Muscle layer of colon (tissue), 2 donors: ENCODE measurements at regions not wholly inside any gene's neighbourhood (a gene's known extent, or its start where the extent isn't known, plus 50 kb on each side); places are given as distances from the start of the nearest gene placed in this dataset.

ENCODE experiments used
- H3K27ac ChIP-seq: one replicate; pipeline ENCODE4 v1.7.0; 2013; ENCODE audit warnings: low read depth, mild to moderate bottlenecking, low read length, moderate library complexity
- H3K27me3 ChIP-seq, 2 donors: one replicate each; pipeline ENCODE4 v1.7.0; 2013; ENCODE audit warnings: low read length in 2 of 2, mild to moderate bottlenecking in 2 of 2; ENCODE audit not compliant: insufficient read depth in 2 of 2, control insufficient read depth in 1 of 2
- H3K36me3 ChIP-seq: one replicate; pipeline ENCODE4 v1.7.0; 2013; ENCODE audit warnings: mild to moderate bottlenecking, low read length; ENCODE audit not compliant: insufficient read depth
- H3K4me1 ChIP-seq: one replicate; pipeline ENCODE4 v1.7.0; 2013; ENCODE audit warnings: mild to moderate bottlenecking, low read length; ENCODE audit not compliant: insufficient read depth
- H3K4me3 ChIP-seq, 2 donors: one replicate each; pipeline ENCODE4 v1.7.0; 2013; ENCODE audit warnings: low read length in 2 of 2, low read depth in 1 of 2, mild to moderate bottlenecking in 1 of 2, moderate library complexity in 1 of 2
- H3K9ac ChIP-seq: one replicate; pipeline ENCODE4 v1.7.0; 2013; ENCODE audit warnings: low read length
- H3K9me3 ChIP-seq: one replicate; pipeline ENCODE4 v1.7.0; 2013; ENCODE audit warnings: mild to moderate bottlenecking, low read length
- donor health status: abdominal sarcoma.
- donor health status: Adenocarcinoma of cecum.

DNA sequence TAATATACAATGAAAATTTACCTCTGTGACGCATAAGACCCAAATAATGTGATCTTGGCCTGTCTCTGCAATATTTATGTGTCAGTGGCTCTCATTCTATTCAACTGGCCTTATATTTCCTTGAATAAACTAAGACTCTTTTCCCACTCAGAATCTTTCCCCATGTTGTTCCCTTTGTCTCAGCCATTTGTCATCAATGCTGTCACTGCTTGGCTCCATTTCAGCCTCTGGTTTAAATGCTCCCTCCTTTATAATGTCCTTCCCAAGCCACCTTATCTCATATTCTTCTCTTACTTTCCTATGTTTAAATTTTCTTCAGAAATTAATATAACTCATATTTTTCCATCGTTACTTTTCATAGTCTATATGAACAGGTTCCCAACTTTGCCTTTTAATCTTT is 158.3 kb upstream of the DTNA start:
- Histone ChIP-seq H3K9ac (no peak overlapping the region), H3K4me3 (no peak overlapping the region), H3K9me3 (no peaks in the 10 kb centered on the region), H3K4me1 (no peaks in the 10 kb centered on the region), H3K27ac (no peak overlapping the region), H3K36me3 (no peaks in the 10 kb centered on the region), H3K27me3 (no peaks in the 10 kb centered on the region)

DNA sequence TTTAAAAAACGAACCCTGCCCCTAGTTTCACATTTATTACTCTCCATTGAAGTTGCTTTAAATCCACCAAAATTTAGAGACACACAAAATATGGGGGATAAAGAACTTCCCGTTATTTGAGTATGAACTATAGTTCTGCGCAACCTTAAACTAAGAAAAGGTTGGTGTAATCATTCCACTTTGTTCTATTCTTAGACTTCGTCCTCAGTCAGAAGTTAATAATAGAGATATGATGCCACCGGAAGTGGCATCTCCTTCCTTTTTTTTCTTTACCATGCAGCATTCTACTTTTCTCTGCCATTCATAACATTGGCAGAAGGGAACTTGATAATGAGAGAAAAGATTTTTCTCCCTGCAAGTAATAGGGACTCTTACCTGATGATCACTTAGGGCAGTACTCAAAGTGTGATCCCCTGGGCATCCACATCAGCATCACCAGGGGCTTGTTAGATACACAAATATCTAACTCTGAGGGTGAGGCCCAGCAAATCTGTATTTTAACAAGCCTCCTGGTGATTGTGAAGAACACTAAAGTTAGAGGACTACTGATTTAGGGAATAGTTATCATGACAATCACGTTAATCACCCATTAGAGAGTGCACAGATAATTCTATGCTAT is 147.7 kb upstream of the DTNA start:
- H3K27ac ChIP-seq, result no peak overlapping the region
- no peaks in the 10 kb centered on the region for H3K9me3 ChIP-seq
- H3K4me3 ChIP-seq, result no peak overlapping the region
- H3K9ac ChIP-seq, result no peak overlapping the region
- no peaks in the 10 kb centered on the region for H3K36me3 ChIP-seq
- no peaks in the 10 kb centered on the region for H3K4me1 ChIP-seq
- H3K27me3 ChIP-seq, result no peaks in the 10 kb centered on the region

GRCh38 chr18:34567857-34568256 is 142.2 kb upstream of the DTNA start:
- Histone ChIP-seq H3K4me1 (no peaks in the 10 kb centered on the region), H3K36me3 (no peaks in the 10 kb centered on the region), H3K27me3 (no peaks in the 10 kb centered on the region), H3K27ac (no peak overlapping the region), H3K9ac (no peak overlapping the region), H3K4me3 (no peak overlapping the region), H3K9me3 (no peaks in the 10 kb centered on the region)

- Histone ChIP-seq H3K9ac (no peak overlapping the region), H3K4me3 (no peak overlapping the region), H3K9me3 (no peaks in the 10 kb centered on the region), H3K27ac (no peak overlapping the region), H3K27me3 (no peaks in the 10 kb centered on the region), H3K4me1 (no peaks in the 10 kb centered on the region), H3K36me3 (no peaks in the 10 kb centered on the region)
Observed at GRCh38 chr18:34576622-34577021, 133.5 kb upstream of the DTNA start.

DNA sequence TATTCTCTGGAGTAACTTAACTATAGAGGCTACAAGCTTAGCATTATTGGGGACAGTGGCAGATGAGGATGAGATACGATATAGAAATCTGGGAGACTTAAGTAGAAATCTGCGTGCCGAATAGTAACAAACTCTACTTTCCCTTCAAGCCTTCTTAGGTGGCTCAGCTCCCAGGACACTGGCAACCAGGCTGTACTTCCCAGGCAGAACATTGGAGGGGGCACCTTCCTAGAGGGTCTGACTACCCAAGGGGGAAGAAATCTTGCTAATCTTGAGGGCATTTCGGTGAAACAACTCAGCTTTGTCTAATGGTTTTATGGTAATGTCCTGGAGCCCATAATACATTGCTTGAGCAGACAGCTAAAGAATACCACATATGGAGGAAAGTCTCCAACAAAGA is 126.2 kb upstream of the DTNA start:
- Histone ChIP-seq H3K9me3 (no peaks in the 10 kb centered on the region), H3K36me3 (no peaks in the 10 kb centered on the region), H3K27ac (no peak overlapping the region), H3K9ac (no peak overlapping the region), H3K4me1 (no peaks in the 10 kb centered on the region), H3K27me3 (no peaks in the 10 kb centered on the region), H3K4me3 (no peak overlapping the region)

GRCh38 chr18:34590503-34590902 is 119.6 kb upstream of the DTNA start:
- no peak overlapping the region for H3K27ac ChIP-seq
- no peak overlapping the region for H3K9ac ChIP-seq
- no peaks in the 10 kb centered on the region for H3K9me3 ChIP-seq
- no peaks in the 10 kb centered on the region for H3K27me3 ChIP-seq
- no peaks in the 10 kb centered on the region for H3K36me3 ChIP-seq
- peaks cover 8% of the 10 kb centered on the region for H3K4me1 ChIP-seq
- H3K4me3 ChIP-seq, result no peak overlapping the region

- Histone ChIP-seq H3K27me3 (no peaks in the 10 kb centered on the region), H3K4me3 (no peak overlapping the region), H3K36me3 (no peaks in the 10 kb centered on the region), H3K4me1 (peaks cover 16% of the 10 kb centered on the region), H3K27ac (no peak overlapping the region), H3K9ac (no peak overlapping the region), H3K9me3 (no peaks in the 10 kb centered on the region)
Observed at GRCh38 chr18:34591920-34592444, 118.1 kb upstream of the DTNA start.

GRCh38 chr18:34592481-34592880 is 117.6 kb upstream of the DTNA start:
- Histone ChIP-seq H3K27ac (peak overlapping the region; percentile 45), H3K27me3 (no peaks in the 10 kb centered on the region), H3K9me3 (no peaks in the 10 kb centered on the region), H3K4me1 (peaks cover 21% of the 10 kb centered on the region), H3K36me3 (peaks cover 5% of the 10 kb centered on the region), H3K4me3 (peak overlapping the region in 1 of 2 donors; percentile 50), H3K9ac (peak overlapping the region; percentile 22)

- H3K9ac ChIP-seq, result peak overlapping the region; percentile 22
- H3K4me3 ChIP-seq, result peak overlapping the region; percentile 3 to 50
Observed at GRCh38 chr18:34592961-34593382, 117.1 kb upstream of the DTNA start.

GRCh38 chr18:34594266-34594665 is 115.8 kb upstream of the DTNA start:
- Histone ChIP-seq H3K36me3 (peaks cover 6% of the 10 kb centered on the region), H3K4me1 (peaks cover 24% of the 10 kb centered on the region), H3K27ac (peak overlapping the region; percentile 45), H3K27me3 (no peaks in the 10 kb centered on the region), H3K9ac (peak overlapping the region; percentile 22), H3K9me3 (no peaks in the 10 kb centered on the region), H3K4me3 (peak overlapping the region in 1 of 2 donors; percentile 50)

More at GRCh38 chr18:34592961-34593382, 117.1 kb upstream of the DTNA start:
- Histone ChIP-seq H3K4me1 (peaks cover 24% of the 10 kb centered on the region), H3K9me3 (no peaks in the 10 kb centered on the region), H3K36me3 (peaks cover 6% of the 10 kb centered on the region), H3K27ac (peak overlapping the region; percentile 45), H3K27me3 (no peaks in the 10 kb centered on the region)

GRCh38 chr18:34595690-34596089 is 114.4 kb upstream of the DTNA start:
- Histone ChIP-seq H3K27me3 (no peaks in the 10 kb centered on the region), H3K27ac (peak overlapping the region; percentile 18), H3K9me3 (no peaks in the 10 kb centered on the region), H3K4me3 (no peak overlapping the region), H3K4me1 (peaks cover 24% of the 10 kb centered on the region), H3K9ac (no peak overlapping the region), H3K36me3 (peaks cover 6% of the 10 kb centered on the region)

DNA sequence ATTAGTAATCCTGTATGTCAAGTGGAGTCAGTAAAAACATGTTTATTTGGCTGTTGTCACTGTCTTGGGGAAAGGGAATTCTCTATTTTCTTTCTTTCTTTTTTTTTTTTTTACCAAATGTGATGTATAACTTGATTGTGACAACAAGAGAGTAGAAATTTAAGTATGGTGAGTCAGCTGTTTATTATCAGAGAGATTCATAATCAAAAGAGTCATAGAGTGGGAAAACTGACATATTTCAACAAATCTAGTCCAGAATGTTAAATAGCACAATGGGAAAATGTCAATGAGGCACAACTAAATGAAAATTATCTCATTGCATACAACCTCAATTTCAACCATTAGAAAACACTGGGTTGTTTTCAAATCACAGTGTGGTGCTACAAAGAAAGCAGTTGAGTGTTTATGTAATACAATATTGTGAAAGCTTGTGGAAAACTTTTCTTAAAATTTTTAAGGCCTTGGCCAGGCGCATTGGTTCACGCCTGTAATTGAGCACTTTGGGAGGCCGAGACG is 111.9 kb upstream of the DTNA start:
- no peaks in the 10 kb centered on the region for H3K9me3 ChIP-seq
- H3K4me3 ChIP-seq, result no peak overlapping the region
- no peak overlapping the region for H3K27ac ChIP-seq
- H3K4me1 ChIP-seq, result peaks cover 17% of the 10 kb centered on the region
- H3K27me3 ChIP-seq, result no peaks in the 10 kb centered on the region
- H3K36me3 ChIP-seq, result peaks cover 6% of the 10 kb centered on the region
- no peak overlapping the region for H3K9ac ChIP-seq
